GM12878 (cell line): ENCODE measurements at regions not wholly inside any gene's neighbourhood (a gene's known extent, or its start where the extent isn't known, plus 50 kb on each side); places are given as distances from the start of the nearest gene placed in this dataset.

Experiments
- ATAC-seq: fragments of 200-7000 bp; cut with Tn5 transposase; 3 replicates; pipeline ENCODE4 v1.9.1; 2020; ENCODE audit warnings: mild to moderate bottlenecking, moderate library complexity
- BruUV-seq: library from RNA; stranded (reverse); fragments of 400-500 nt; replicated peaks from 2 replicates; lab custom pipeline; 2021; lab: Mats Ljungman, UMichigan
- CTCF ChIA-PET: fragments of 300-600 bp; sonication (Branson Sonifier 250); formaldehyde crosslinking; extraction: SDS; loops from one replicate; lab custom pipeline; 2021; ENCODE audit warnings: inconsistent platforms; lab: Yijun Ruan, JAX
- POLR2A ChIA-PET: fragments of 350-600 bp; formaldehyde crosslinking; extraction: SDS; loops from one replicate; lab custom pipeline; 2021; ENCODE audit warnings: inconsistent platforms; lab: Charles Lee
- RAD21 ChIA-PET: fragments of 300-600 bp; sonication (Branson Sonifier 250); formaldehyde crosslinking; loops from one replicate; lab custom pipeline; 2023; ENCODE audit warnings: antibody characterized with exemption; ENCODE audit not compliant: unreplicated experiment; lab: Charles Lee
- SMC1A ChIA-PET: fragments of 300-600 bp; sonication (Branson Sonifier 250); formaldehyde crosslinking; loops from one replicate; lab custom pipeline; 2023; ENCODE audit not compliant: unreplicated experiment, uncharacterized antibody; lab: Charles Lee
- DNase-seq: peaks from one replicate; pipeline ENCODE4 v3.0.0-alpha.2; 2011; ENCODE audit warnings: low read depth, low spot score
- FAIRE-seq: peaks from 3 replicates; lab custom pipeline; 2011; peaks lifted over from hg19 to GRCh38; lab: Jason Lieb, UNC
- H2AFZ ChIP-seq: 2 replicates; pipeline ENCODE4 v1.6.0; 2011; ENCODE audit warnings: low read depth, low read length, control low read depth; ENCODE audit not compliant: control insufficient read depth
- H3K27ac ChIP-seq: 2 replicates; pipeline ENCODE4 v1.5.1; 2011; ENCODE audit warnings: control low read depth; ENCODE audit not compliant: control insufficient read depth, insufficient read depth
- H3K27me3 ChIP-seq, 2 experiments: replicated peaks in 1 of 2; 2 replicates each; pipeline versions ENCODE4 v1.6.0 to v1.6.1; 2011; ENCODE audit warnings: low read length in 1 of 2; ENCODE audit not compliant: control insufficient read depth in 2 of 2, insufficient read depth in 2 of 2
- H3K36me3 ChIP-seq, 2 experiments: 2 replicates each; pipeline ENCODE4 v1.5.1; 2011; ENCODE audit warnings: low read length in 1 of 2; ENCODE audit not compliant: control insufficient read depth in 2 of 2, insufficient read depth in 2 of 2
- H3K4me1 ChIP-seq: 2 replicates; pipeline ENCODE4 v1.6.1; 2011; ENCODE audit warnings: mild to moderate bottlenecking, low read length, moderate library complexity, mixed read lengths; ENCODE audit not compliant: control insufficient read depth, insufficient read depth
- H3K4me2 ChIP-seq: 2 replicates; pipeline ENCODE4 v1.6.0; 2011; ENCODE audit warnings: control low read depth; ENCODE audit not compliant: control insufficient read depth, insufficient read depth
- H3K4me3 ChIP-seq: fragments of 200-600 bp; sonication (generic); 2 replicates; pipeline ENCODE4 v1.5.1; 2016
- H3K79me2 ChIP-seq: 2 replicates; pipeline ENCODE4 v1.6.0; 2011; ENCODE audit warnings: low read length; ENCODE audit not compliant: control insufficient read depth, insufficient read depth
- H3K9ac ChIP-seq: 2 replicates; pipeline ENCODE4 v1.8.0; 2011; ENCODE audit warnings: low read length, control low read depth, mixed read lengths; ENCODE audit not compliant: control insufficient read depth, insufficient read depth
- H3K9me3 ChIP-seq: replicated peaks from 3 replicates; pipeline ENCODE4 v1.5.1; 2011; ENCODE audit warnings: mild to moderate bottlenecking, low read length; ENCODE audit not compliant: control insufficient read depth, insufficient read depth
- H4K20me1 ChIP-seq: 2 replicates; pipeline ENCODE4 v1.6.0; 2011; ENCODE audit not compliant: control insufficient read depth, insufficient read depth
- BRCA1 ChIP-seq: IDR thresholded peaks from 2 replicates; pipeline ENCODE4 v1.6.1; 2011; ENCODE audit warnings: low read depth, low read length, improper control_type of control experiment
- SMAD5 ChIP-seq: IDR thresholded peaks from 2 replicates; pipeline ENCODE4 v1.6.1; 2016; ENCODE audit warnings: antibody characterized with exemption, low read depth
- SUPT20H ChIP-seq: IDR thresholded peaks from 2 replicates; pipeline ENCODE4 v1.6.1; 2011; ENCODE audit warnings: low read depth, mild to moderate bottlenecking, low read length, moderate library complexity, borderline replicate concordance; ENCODE audit not compliant: control insufficient read depth
- WGBS: methylation state at CpG from one replicate; pipeline ENCODE4 v1.1.6; 2016; ENCODE audit warnings: low lambda C conversion rate; ENCODE audit not compliant: insufficient replicate concordance, insufficient coverage; ENCODE audit errors: missing lambda C conversion rate; 5-methylcytosine and 5-hydroxymethylcytosine counted together
- in situ Hi-C: fragments of 300-500 bp; cut with MboI; formaldehyde crosslinking; loops from 9 replicates; pipeline ENCODE4 v1.14.3; 2018; ENCODE audit warnings: mixed read lengths
- intact Hi-C: fragments of 100-400 bp; cut with micrococcal nuclease; formaldehyde crosslinking; loops from one replicate; pipeline ENCODE4 v1.14.2; 2022; ENCODE audit not compliant: unreplicated experiment
- TF ChIP-seq, protein P1 (sequence below): fragments of 450-650 bp; formaldehyde crosslinking; IDR thresholded peaks from 2 replicates; pipeline ENCODE4 v1.4.0; 2022; ENCODE audit warnings: mild to moderate bottlenecking, moderate library complexity
- TF ChIP-seq, protein P2 (sequence below): IDR thresholded peaks from 2 replicates; pipeline ENCODE4 v1.6.1; 2012; ENCODE audit warnings: low read depth, low read length, improper control_type of control experiment

DNA sequence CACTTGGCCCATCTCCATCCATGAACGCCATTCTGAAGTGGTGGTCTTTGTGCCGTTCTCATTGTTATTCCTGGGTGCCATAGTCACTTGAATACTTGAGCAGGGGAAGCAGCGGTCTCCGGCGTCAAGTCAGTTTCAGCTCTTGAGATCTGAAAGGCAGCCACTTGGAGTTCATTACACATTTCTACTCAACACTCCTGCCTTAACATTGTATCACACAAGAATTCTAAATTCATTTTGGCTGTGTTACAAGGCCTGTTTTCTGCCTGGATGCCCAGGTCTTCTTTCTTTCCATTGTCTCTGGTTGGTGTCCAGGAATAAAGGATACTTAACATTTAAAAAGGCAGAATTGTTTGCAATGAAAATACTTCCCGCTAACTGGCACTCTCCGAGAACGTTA is 69.0 kb upstream of the RAB11FIP2 start:
- no peaks in the 10 kb centered on the region; a peak in 1 of 4 replicates for H3K27me3 ChIP-seq
- H3K9me3 ChIP-seq: no peaks in the 10 kb centered on the region
- 47% methylated on average over 8 of the region's 8 CpGs for WGBS
- BruUV-seq: no TSS peak
- H3K4me1 ChIP-seq: no peaks in the 10 kb centered on the region
- FAIRE-seq: no peak
- no peaks in the 10 kb centered on the region for H3K79me2 ChIP-seq
- ATAC-seq: no peak
- RAD21 ChIA-PET: no interaction called here
- intact Hi-C loops (no loop called here), in situ Hi-C loops (no loop called here)
- CTCF ChIA-PET: no interaction called here
- no peaks in the 10 kb centered on the region for H3K36me3 ChIP-seq
- H3K27ac ChIP-seq: no peak overlapping the region
- TF ChIP-seq, protein P1, sequence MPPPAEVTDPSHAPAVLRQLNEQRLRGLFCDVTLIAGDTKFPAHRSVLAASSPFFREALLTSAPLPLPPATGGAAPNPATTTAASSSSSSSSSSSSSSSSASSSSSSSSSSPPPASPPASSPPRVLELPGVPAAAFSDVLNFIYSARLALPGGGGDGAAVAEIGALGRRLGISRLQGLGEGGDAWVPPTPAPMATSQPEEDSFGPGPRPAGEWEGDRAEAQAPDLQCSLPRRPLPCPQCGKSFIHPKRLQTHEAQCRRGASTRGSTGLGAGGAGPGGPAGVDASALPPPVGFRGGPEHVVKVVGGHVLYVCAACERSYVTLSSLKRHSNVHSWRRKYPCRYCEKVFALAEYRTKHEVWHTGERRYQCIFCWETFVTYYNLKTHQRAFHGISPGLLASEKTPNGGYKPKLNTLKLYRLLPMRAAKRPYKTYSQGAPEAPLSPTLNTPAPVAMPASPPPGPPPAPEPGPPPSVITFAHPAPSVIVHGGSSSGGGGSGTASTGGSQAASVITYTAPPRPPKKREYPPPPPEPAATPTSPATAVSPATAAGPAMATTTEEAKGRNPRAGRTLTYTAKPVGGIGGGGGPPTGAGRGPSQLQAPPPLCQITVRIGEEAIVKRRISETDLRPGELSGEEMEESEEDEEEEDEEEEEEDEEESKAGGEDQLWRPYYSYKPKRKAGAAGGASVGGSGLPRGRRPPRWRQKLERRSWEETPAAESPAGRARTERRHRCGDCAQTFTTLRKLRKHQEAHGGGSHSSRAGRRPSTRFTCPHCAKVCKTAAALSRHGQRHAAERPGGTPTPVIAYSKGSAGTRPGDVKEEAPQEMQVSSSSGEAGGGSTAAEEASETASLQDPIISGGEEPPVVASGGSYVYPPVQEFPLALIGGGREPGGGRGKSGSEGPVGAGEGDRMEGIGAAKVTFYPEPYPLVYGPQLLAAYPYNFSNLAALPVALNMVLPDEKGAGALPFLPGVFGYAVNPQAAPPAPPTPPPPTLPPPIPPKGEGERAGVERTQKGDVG (CRISPR knock-in tag): no peak
- TF ChIP-seq SMAD5 (no peak), SUPT20H (no peak), BRCA1 (no peak)
- TF ChIP-seq, protein P2, sequence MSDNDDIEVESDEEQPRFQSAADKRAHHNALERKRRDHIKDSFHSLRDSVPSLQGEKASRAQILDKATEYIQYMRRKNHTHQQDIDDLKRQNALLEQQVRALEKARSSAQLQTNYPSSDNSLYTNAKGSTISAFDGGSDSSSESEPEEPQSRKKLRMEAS: no peak
- SMC1A ChIA-PET: no interaction called here
- H3K4me2 ChIP-seq: no peak overlapping the region
- H4K20me1 ChIP-seq: no peaks in the 10 kb centered on the region
- DNase-seq: no peak
- no peak overlapping the region for H2AFZ ChIP-seq
- H3K4me3 ChIP-seq: no peak overlapping the region
- H3K9ac ChIP-seq: no peak overlapping the region
- POLR2A ChIA-PET: no interaction called here
